PC-3 (cell line): ENCODE measurements at regions not wholly inside any gene's neighbourhood (a gene's known extent, or its start where the extent isn't known, plus 50 kb on each side); places are given as distances from the start of the nearest gene placed in this dataset.

Experiments used
- ATAC-seq: fragments of 200-7000 bp; cut with Tn5 transposase; 2 replicates; pipeline ENCODE4 v1.9.1; 2020; ENCODE audit warnings: mild to moderate bottlenecking, moderate library complexity
- BruUV-seq: library from RNA; stranded (reverse); fragments of 400-500 nt; replicated peaks from 2 replicates; lab custom pipeline; 2021; lab: Mats Ljungman, UMichigan
- CTCF ChIA-PET: fragments of 300-600 bp; sonication (Branson Sonifier 250); formaldehyde crosslinking; loops from one replicate; lab custom pipeline; 2022; ENCODE audit warnings: antibody characterized with exemption; lab: Charles Lee
- POLR2A ChIA-PET: fragments of 300-600 bp; sonication (Branson Sonifier 250); formaldehyde crosslinking; loops from one replicate; lab custom pipeline; 2022; ENCODE audit warnings: antibody characterized with exemption; ENCODE audit not compliant: unreplicated experiment; lab: Charles Lee
- DNase-seq: peaks from one replicate; pipeline ENCODE4 v3.0.0-alpha.2; 2015
- H2AFZ ChIP-seq: fragments of 300-600 bp; sonication (generic); 2 replicates; pipeline ENCODE4 v1.6.0; 2016; ENCODE audit warnings: antibody characterized with exemption, low read length
- H3F3A ChIP-seq: fragments of 300-600 bp; sonication (generic); one replicate; pipeline ENCODE4 v1.6.0; 2017; ENCODE audit warnings: antibody characterized with exemption, low read length, control low read depth, mild to moderate bottlenecking; ENCODE audit not compliant: unreplicated experiment
- H3K27ac ChIP-seq: fragments of 300-600 bp; sonication (generic); 2 replicates; pipeline ENCODE4 v1.5.1; 2016; ENCODE audit warnings: mild to moderate bottlenecking, low read length
- H3K27me3 ChIP-seq: fragments of 300-600 bp; sonication (generic); 2 replicates; pipeline ENCODE4 v1.6.1; 2016; ENCODE audit warnings: low read length, mixed read lengths
- H3K36me3 ChIP-seq: fragments of 300-600 bp; sonication (generic); 2 replicates; pipeline ENCODE4 v1.6.1; 2016; ENCODE audit warnings: low read depth, mixed run types, low read length, mixed read lengths
- H3K4me1 ChIP-seq: fragments of 300-600 bp; sonication (generic); 2 replicates; pipeline ENCODE4 v1.5.1; 2016; ENCODE audit warnings: low read length; ENCODE audit not compliant: insufficient read depth
- H3K4me2 ChIP-seq: fragments of 300-600 bp; sonication (generic); 2 replicates; pipeline ENCODE4 v1.6.0; 2016; ENCODE audit warnings: low read length
- H3K4me3 ChIP-seq: fragments of 300-600 bp; sonication (generic); 2 replicates; pipeline ENCODE4 v1.5.1; 2016; ENCODE audit warnings: mild to moderate bottlenecking, low read length, mixed read lengths
- H3K79me2 ChIP-seq: fragments of 300-600 bp; sonication (generic); 2 replicates; pipeline ENCODE4 v1.6.1; 2017; ENCODE audit warnings: low read length, mixed read lengths
- H3K9ac ChIP-seq: fragments of 300-600 bp; sonication (generic); 2 replicates; pipeline ENCODE4 v1.6.0; 2016; ENCODE audit warnings: mild to moderate bottlenecking, low read length
- H3K9me2 ChIP-seq: fragments of 300-600 bp; sonication (generic); replicated peaks from 2 replicates; pipeline ENCODE4 v1.6.1; 2016; ENCODE audit warnings: mixed run types, low read length, mixed read lengths
- H3K9me3 ChIP-seq: fragments of 300-600 bp; sonication (generic); 2 replicates; pipeline ENCODE4 v1.6.1; 2016; ENCODE audit warnings: low read length, mixed read lengths
- H4K20me1 ChIP-seq: fragments of 300-600 bp; sonication (generic); 2 replicates; pipeline ENCODE4 v1.6.1; 2016; ENCODE audit warnings: low read length, mixed read lengths
- CTCF ChIP-seq: fragments of 300-600 bp; sonication (generic); conservative IDR thresholded peaks from 2 replicates; pipeline ENCODE4 v1.5.1; 2017; ENCODE audit warnings: antibody characterized with exemption, low read depth, mild to moderate bottlenecking, low read length
- EZH2 ChIP-seq: fragments of 300-600 bp; sonication (generic); IDR thresholded peaks from one replicate; pipeline ENCODE4 v1.6.1; 2017; ENCODE audit warnings: antibody characterized with exemption, mild to moderate bottlenecking, low read length; ENCODE audit not compliant: unreplicated experiment
- EZH2phosphoT487 ChIP-seq: fragments of 300-600 bp; sonication (generic); IDR thresholded peaks from 2 replicates; pipeline ENCODE4 v1.6.1; 2018; ENCODE audit warnings: mild to moderate bottlenecking, antibody characterized with exemption, low read length, borderline replicate concordance
- intact Hi-C: fragments of 100-400 bp; cut with micrococcal nuclease; formaldehyde crosslinking; loops from 2 replicates; pipeline ENCODE4 v1.9.0; 2023

- H3K79me2 ChIP-seq, result no peaks in the 10 kb centered on the region
- POLR2A ChIA-PET, result no interaction called here
- H3K9ac ChIP-seq, result no peak overlapping the region
- H3K9me2 ChIP-seq, result no peaks in the 10 kb centered on the region
- no peaks in the 10 kb centered on the region for H3F3A ChIP-seq
- CTCF ChIA-PET, result no interaction called here
- peaks cover 59% of the 10 kb centered on the region for H3K27me3 ChIP-seq
- no peak for TF ChIP-seq EZH2phosphoT487
- no peak for TF ChIP-seq EZH2
- TF ChIP-seq CTCF, result no peak
- no peak overlapping the region for H3K4me3 ChIP-seq
- H3K4me2 ChIP-seq, result no peak overlapping the region
- DNase-seq (no peak), ATAC-seq (no peak)
- H3K27ac ChIP-seq, result no peak overlapping the region
- H2AFZ ChIP-seq, result no peak overlapping the region
- H3K36me3 ChIP-seq, result no peaks in the 10 kb centered on the region
- intact Hi-C loops, result no loop called here
- no peaks in the 10 kb centered on the region for H4K20me1 ChIP-seq
- BruUV-seq, result no TSS peak
- H3K4me1 ChIP-seq, result no peaks in the 10 kb centered on the region
- no peaks in the 10 kb centered on the region for H3K9me3 ChIP-seq
Measured at GRCh38 chr5:115733607-115734006, 82.9 kb downstream of the CDO1 start.

- DNase-seq (no peak), ATAC-seq (no peak)
- TF ChIP-seq EZH2 (no peak), CTCF (no peak), EZH2phosphoT487 (no peak)
- Histone ChIP-seq H3K9ac (no peak overlapping the region), H2AFZ (no peak overlapping the region), H3K27ac (no peak overlapping the region), H3K4me2 (no peak overlapping the region), H3K4me3 (no peak overlapping the region), H3K9me3 (no peaks in the 10 kb centered on the region), H4K20me1 (no peaks in the 10 kb centered on the region), H3K79me2 (no peaks in the 10 kb centered on the region), H3K27me3 (peaks cover 43% of the 10 kb centered on the region), H3F3A (no peaks in the 10 kb centered on the region), H3K9me2 (no peaks in the 10 kb centered on the region), H3K36me3 (no peaks in the 10 kb centered on the region), H3K4me1 (no peaks in the 10 kb centered on the region)
- POLR2A ChIA-PET, result no interaction called here
- CTCF ChIA-PET, result interaction anchor here (0.7 kb wide), 1 partner anchor 545 kb away, joined by 6 read pairs; no protein-coding TSS in a partner anchor
- intact Hi-C loops, result no loop called here
- no TSS peak for BruUV-seq
Measured at GRCh38 chr5:115732026-115732425, 84.4 kb downstream of the CDO1 start.

GRCh38 chr5:115725522-115725921, 90.9 kb downstream of the CDO1 start:
- BruUV-seq, result no TSS peak
- no peaks in the 10 kb centered on the region for H3K4me1 ChIP-seq
- no peak overlapping the region for H3K4me3 ChIP-seq

More at GRCh38 chr5:115725522-115725921, 90.9 kb downstream of the CDO1 start:
- ATAC-seq (no peak), DNase-seq (no peak)
- H2AFZ ChIP-seq, result no peak overlapping the region
- no peaks in the 10 kb centered on the region for H3K36me3 ChIP-seq
- H3K79me2 ChIP-seq, result no peaks in the 10 kb centered on the region
- no peaks in the 10 kb centered on the region for H3K9me3 ChIP-seq
- H3K4me2 ChIP-seq, result no peak overlapping the region
- H3K9me2 ChIP-seq, result no peaks in the 10 kb centered on the region
- ChIA-PET CTCF (no interaction called here), POLR2A (no interaction called here)
- H3F3A ChIP-seq, result no peaks in the 10 kb centered on the region
- no peak overlapping the region for H3K27ac ChIP-seq
- no peak overlapping the region for H3K9ac ChIP-seq
- TF ChIP-seq CTCF (no peak), EZH2phosphoT487 (no peak), EZH2 (no peak)
- no peaks in the 10 kb centered on the region for H4K20me1 ChIP-seq
- intact Hi-C loops, result no loop called here
- peaks cover 29% of the 10 kb centered on the region for H3K27me3 ChIP-seq
